Left cardiac atrium (tissue), 4 donors: ENCODE measurements at regions not wholly inside any gene's neighbourhood (a gene's known extent, or its start where the extent isn't known, plus 50 kb on each side); places are given as distances from the start of the nearest gene placed in this dataset.

Experiments used
- ATAC-seq, 2 donors: fragments of 200-7000 bp; cut with Tn5 transposase; one replicate each; pipeline ENCODE4 v1.9.1; 2020; ENCODE audit warnings: mild to moderate bottlenecking in 2 of 2, moderate library complexity in 2 of 2
- DNase-seq: peaks from one replicate; pipeline ENCODE4 v3.0.0-alpha.2; 2020
- intact Hi-C, 2 donors: fragments of 100-400 bp; cut with DNase I; formaldehyde crosslinking; loops; one replicate each; pipeline versions ENCODE4 v1.14.1 to v1.15.1; 2022 to 2023
- donor health status: DM: no; HTN: yes; CAD: no.
- donor health status: DM: no; HTN: yes; CAD: no; lungs with severe emphysema.
- donor health status: DM: yes; HTN: yes; CAD: no.
- donor health status: Dilated cardiomyopathy.

GRCh38 chr5:88426441-88426840 is 157.8 kb upstream of the TMEM161B start:
- intact Hi-C loops: no loop called here
- no peak for ATAC-seq
- DNase-seq: no peak

GRCh38 chr5:88425124-88425523 is 156.5 kb upstream of the TMEM161B start:
- DNase-seq (no peak), ATAC-seq (no peak)
- intact Hi-C loops: no loop called here

- intact Hi-C loops: no loop called here
- no peak for DNase-seq
- no peak for ATAC-seq
Observed at GRCh38 chr5:88419931-88420330, 151.3 kb upstream of the TMEM161B start.

- ATAC-seq (no peak), DNase-seq (no peak)
- intact Hi-C loops: no loop called here
Observed at GRCh38 chr5:88407341-88407740, 138.7 kb upstream of the TMEM161B start.

- intact Hi-C loops: no loop called here
- ATAC-seq: no peak
Observed at GRCh38 chr5:88405783-88406182, 137.1 kb upstream of the TMEM161B start.

GRCh38 chr5:88404405-88404804 is 135.8 kb upstream of the TMEM161B start:
- ATAC-seq (no peak), DNase-seq (no peak)
- intact Hi-C loops: no loop called here

More at GRCh38 chr5:88405783-88406182, 137.1 kb upstream of the TMEM161B start:
- no peak for DNase-seq

GRCh38 chr5:88401686-88402085 is 133.0 kb upstream of the TMEM161B start:
- no peak for ATAC-seq

GRCh38 chr5:88401228-88401627 is 132.6 kb upstream of the TMEM161B start:
- intact Hi-C loops: no loop called here
- DNase-seq: no peak
- ATAC-seq: no peak

More at GRCh38 chr5:88401686-88402085, 133.0 kb upstream of the TMEM161B start:
- intact Hi-C loops: no loop called here
- DNase-seq: no peak

- intact Hi-C loops: no loop called here
- no peak for ATAC-seq
- no peak for DNase-seq
Observed at GRCh38 chr5:88399561-88399960, 130.9 kb upstream of the TMEM161B start.

- intact Hi-C loops: no loop called here
- DNase-seq (no peak), ATAC-seq (no peak)
Observed at GRCh38 chr5:88398316-88398715, 129.7 kb upstream of the TMEM161B start.

GRCh38 chr5:88396751-88397281 is 128.2 kb upstream of the TMEM161B start:
- intact Hi-C loops: no loop called here
- DNase-seq (no peak), ATAC-seq (no peak)

GRCh38 chr5:88396000-88396535 is 127.4 kb upstream of the TMEM161B start:
- no peak for ATAC-seq
- no peak for DNase-seq
- intact Hi-C loops: no loop called here

GRCh38 chr5:88395264-88395663 is 126.6 kb upstream of the TMEM161B start:
- no peak for ATAC-seq
- intact Hi-C loops: no loop called here
- no peak for DNase-seq

- intact Hi-C loops: no loop called here
- no peak for DNase-seq
- no peak for ATAC-seq
Observed at GRCh38 chr5:88394536-88395175, 126.0 kb upstream of the TMEM161B start.

GRCh38 chr5:88393716-88394535 is 125.3 kb upstream of the TMEM161B start:
- DNase-seq (no peak), ATAC-seq (no peak)
- intact Hi-C loops: no loop called here

- intact Hi-C loops: no loop called here
- ATAC-seq: no peak
Observed at GRCh38 chr5:88393042-88393441, 124.4 kb upstream of the TMEM161B start.

GRCh38 chr5:88391991-88392390 is 123.3 kb upstream of the TMEM161B start:
- DNase-seq (no peak), ATAC-seq (no peak)
- intact Hi-C loops: no loop called here

More at GRCh38 chr5:88393042-88393441, 124.4 kb upstream of the TMEM161B start:
- no peak for DNase-seq

- intact Hi-C loops: no loop called here
- no peak for ATAC-seq
- DNase-seq: no peak
Observed at GRCh38 chr5:88391116-88391515, 122.5 kb upstream of the TMEM161B start.

- ATAC-seq (no peak), DNase-seq (no peak)
- intact Hi-C loops: no loop called here
Observed at GRCh38 chr5:88390481-88390880, 121.8 kb upstream of the TMEM161B start.

GRCh38 chr5:88390096-88390441 is 121.4 kb upstream of the TMEM161B start:
- DNase-seq: no peak
- intact Hi-C loops: no loop called here
- no peak for ATAC-seq
